ENCODE measurements at regions not wholly inside any gene's neighbourhood (a gene's known extent, or its start where the extent isn't known, plus 50 kb on each side); places are given as distances from the start of the nearest gene placed in this dataset.

- no peak overlapping the region for H3K27ac ChIP-seq (ENCODE audit: low read depth, low read length, poor library complexity, severe bottlenecking)
- H3K36me3 ChIP-seq (ENCODE audit: insufficient read depth, low read length, poor library complexity, severe bottlenecking) = no peaks in the 10 kb centered on the region
- no TSS peak for BruUV-seq (replicated peaks)
- no peak for TF ChIP-seq EZH2 (IDR thresholded peaks at IDR 0.05; ENCODE audit: borderline replicate concordance, low read depth, low read length, poor library complexity, severe bottlenecking)
- DNase-seq (ENCODE audit: low spot score) = no peak
- intact Hi-C loops (cut with micrococcal nuclease; ENCODE audit: unreplicated experiment) = no loop called here
- ChIA-PET CTCF (no interaction called here), POLR2A (ENCODE audit: low non-redundant PET) (no interaction called here)
- H3K27me3 ChIP-seq (replicated peaks; ENCODE audit: insufficient read depth, low read depth, low read length, poor library complexity) = no peaks in the 10 kb centered on the region
- H3K4me1 ChIP-seq (ENCODE audit: insufficient read depth, low read length, poor library complexity, severe bottlenecking) = no peaks in the 10 kb centered on the region
- no peaks in the 10 kb centered on the region for H3K9me3 ChIP-seq (ENCODE audit: low read depth, low read length, poor library complexity, severe bottlenecking)
- no peak overlapping the region for H3K4me3 ChIP-seq (ENCODE audit: low read depth, low read length, poor library complexity, severe bottlenecking)
Measured at GRCh38 chrX:78527263-78527662, 131.9 kb downstream of the RTL3 start.

- CTCF ChIA-PET = no interaction called here
- no peak overlapping the region for H3K4me3 ChIP-seq (ENCODE audit: low read depth, low read length, poor library complexity, severe bottlenecking)
- no TSS peak for BruUV-seq (replicated peaks)
- no peaks in the 10 kb centered on the region for H3K9me3 ChIP-seq (ENCODE audit: low read depth, low read length, poor library complexity, severe bottlenecking)
- H3K27ac ChIP-seq (ENCODE audit: low read depth, low read length, poor library complexity, severe bottlenecking) = no peak overlapping the region
- intact Hi-C loops (cut with micrococcal nuclease; ENCODE audit: unreplicated experiment) = no loop called here
- H3K36me3 ChIP-seq (ENCODE audit: insufficient read depth, low read length, poor library complexity, severe bottlenecking) = no peaks in the 10 kb centered on the region
- POLR2A ChIA-PET (ENCODE audit: low non-redundant PET) = no interaction called here
- no peaks in the 10 kb centered on the region for H3K4me1 ChIP-seq (ENCODE audit: insufficient read depth, low read length, poor library complexity, severe bottlenecking)
- no peak for TF ChIP-seq CTCF (conservative IDR thresholded peaks at IDR 0.05; ENCODE audit: low read depth, low read length)
- no peak for TF ChIP-seq EZH2 (IDR thresholded peaks at IDR 0.05; ENCODE audit: borderline replicate concordance, low read depth, low read length, poor library complexity, severe bottlenecking)
- no peak for DNase-seq (ENCODE audit: low spot score)
- H3K27me3 ChIP-seq (replicated peaks; ENCODE audit: insufficient read depth, low read depth, low read length, poor library complexity) = no peaks in the 10 kb centered on the region
Measured at GRCh38 chrX:78522601-78523000, 136.5 kb downstream of the RTL3 start.

- Histone ChIP-seq H3K27ac (ENCODE audit: low read depth, low read length, poor library complexity, severe bottlenecking) (no peak overlapping the region), H3K4me3 (ENCODE audit: low read depth, low read length, poor library complexity, severe bottlenecking) (no peak overlapping the region), H3K27me3 (replicated peaks; ENCODE audit: insufficient read depth, low read depth, low read length, poor library complexity) (no peaks in the 10 kb centered on the region), H3K9me3 (ENCODE audit: low read depth, low read length, poor library complexity, severe bottlenecking) (no peaks in the 10 kb centered on the region), H3K36me3 (ENCODE audit: insufficient read depth, low read length, poor library complexity, severe bottlenecking) (no peaks in the 10 kb centered on the region), H3K4me1 (ENCODE audit: insufficient read depth, low read length, poor library complexity, severe bottlenecking) (no peaks in the 10 kb centered on the region)
- TF ChIP-seq EZH2 (IDR thresholded peaks at IDR 0.05; ENCODE audit: borderline replicate concordance, low read depth, low read length, poor library complexity, severe bottlenecking) (no peak), CTCF (conservative IDR thresholded peaks at IDR 0.05; ENCODE audit: low read depth, low read length) (no peak)
- intact Hi-C loops (cut with micrococcal nuclease; ENCODE audit: unreplicated experiment) = no loop called here
- POLR2A ChIA-PET (ENCODE audit: low non-redundant PET) = no interaction called here
- no TSS peak for BruUV-seq (replicated peaks)
- CTCF ChIA-PET = no interaction called here
- no peak for DNase-seq (ENCODE audit: low spot score)
Measured at GRCh38 chrX:78517124-78517523, 142.0 kb downstream of the RTL3 start.

GRCh38 chrX:78514852-78515251, 144.3 kb downstream of the RTL3 start:
- Histone ChIP-seq H3K4me3 (ENCODE audit: low read depth, low read length, poor library complexity, severe bottlenecking) (no peak overlapping the region), H3K27ac (ENCODE audit: low read depth, low read length, poor library complexity, severe bottlenecking) (no peak overlapping the region), H3K36me3 (ENCODE audit: insufficient read depth, low read length, poor library complexity, severe bottlenecking) (no peaks in the 10 kb centered on the region), H3K4me1 (ENCODE audit: insufficient read depth, low read length, poor library complexity, severe bottlenecking) (no peaks in the 10 kb centered on the region), H3K9me3 (ENCODE audit: low read depth, low read length, poor library complexity, severe bottlenecking) (no peaks in the 10 kb centered on the region), H3K27me3 (replicated peaks; ENCODE audit: insufficient read depth, low read depth, low read length, poor library complexity) (no peaks in the 10 kb centered on the region)
- POLR2A ChIA-PET (ENCODE audit: low non-redundant PET) = no interaction called here
- CTCF ChIA-PET = no interaction called here
- BruUV-seq (replicated peaks) = no TSS peak
- DNase-seq (ENCODE audit: low spot score) = no peak
- no peak for TF ChIP-seq EZH2 (IDR thresholded peaks at IDR 0.05; ENCODE audit: borderline replicate concordance, low read depth, low read length, poor library complexity, severe bottlenecking)
- TF ChIP-seq CTCF (conservative IDR thresholded peaks at IDR 0.05; ENCODE audit: low read depth, low read length) = no peak
- intact Hi-C loops (cut with micrococcal nuclease; ENCODE audit: unreplicated experiment) = no loop called here

All from A673 (cell line).